HG02938 (cell line): ENCODE measurements at regions not wholly inside any gene's neighbourhood (a gene's known extent, or its start where the extent isn't known, plus 50 kb on each side); places are given as distances from the start of the nearest gene placed in this dataset.

ENCODE experiments used
- ATAC-seq: cut with Tn5 transposase; IDR thresholded peaks from one replicate; pipeline ENCODE4 v1.9.1; 2021; ENCODE audit warnings: mild to moderate bottlenecking, moderate library complexity; ENCODE audit not compliant: unreplicated experiment

DNA sequence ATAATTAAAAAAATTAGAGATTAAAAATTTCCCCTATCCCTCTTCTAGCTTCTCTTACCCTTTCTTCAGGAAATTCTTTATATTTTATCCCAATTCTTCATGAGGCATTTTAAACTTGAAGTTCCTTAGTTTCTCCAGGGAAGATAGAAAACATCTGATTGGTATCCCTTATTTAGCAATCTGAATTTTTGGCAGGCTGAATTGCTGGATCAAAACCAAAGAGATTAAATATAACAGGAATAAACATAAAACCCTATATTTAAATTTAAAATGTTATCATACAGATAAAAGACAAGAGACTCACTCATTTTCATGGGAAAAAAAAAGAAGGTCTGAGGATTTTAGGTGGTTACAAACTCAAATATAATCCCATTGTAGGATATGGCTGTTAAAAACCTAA lies 204.2 kb downstream of the CHRM3 start:
- no peak for ATAC-seq

DNA sequence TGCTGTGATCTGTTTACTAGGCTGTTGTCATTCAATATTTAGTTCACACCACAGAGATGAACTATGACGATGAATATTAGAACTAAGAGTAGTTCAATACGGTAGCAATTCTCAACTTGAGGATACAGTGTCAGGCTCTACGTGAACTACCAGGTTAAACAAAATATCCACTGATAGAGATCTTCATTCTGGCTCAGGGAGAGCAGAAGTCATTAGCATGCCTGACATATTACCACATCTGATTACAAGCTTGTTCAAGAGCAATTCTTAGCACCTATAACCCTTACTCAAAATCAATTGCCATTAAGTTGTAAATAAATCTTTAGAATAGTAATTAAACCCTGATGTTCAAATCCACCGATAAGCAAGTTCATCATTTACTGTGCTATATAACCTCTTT lies 207.2 kb downstream of the CHRM3 start:
- no peak for ATAC-seq

DNA sequence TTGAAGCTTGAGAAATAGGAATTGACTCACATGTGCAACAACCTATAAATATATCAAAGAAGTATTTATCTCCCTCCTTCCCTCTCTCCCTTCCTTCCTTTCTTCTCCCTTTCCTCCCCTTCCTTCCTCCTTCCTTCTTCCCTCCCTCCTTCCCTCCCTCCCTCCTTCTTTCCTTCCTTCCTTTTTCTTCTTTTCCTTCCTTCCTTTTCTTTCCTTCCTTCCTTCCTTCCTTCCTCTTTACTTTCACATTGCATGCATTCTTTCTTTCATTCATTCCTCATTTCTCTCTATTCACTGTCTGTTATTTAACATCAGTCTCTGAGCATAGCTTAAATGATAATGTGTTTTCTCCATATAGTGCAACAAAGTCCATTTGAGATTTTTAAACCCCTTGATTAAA lies 214.2 kb downstream of the CHRM3 start:
- no peak for ATAC-seq

DNA sequence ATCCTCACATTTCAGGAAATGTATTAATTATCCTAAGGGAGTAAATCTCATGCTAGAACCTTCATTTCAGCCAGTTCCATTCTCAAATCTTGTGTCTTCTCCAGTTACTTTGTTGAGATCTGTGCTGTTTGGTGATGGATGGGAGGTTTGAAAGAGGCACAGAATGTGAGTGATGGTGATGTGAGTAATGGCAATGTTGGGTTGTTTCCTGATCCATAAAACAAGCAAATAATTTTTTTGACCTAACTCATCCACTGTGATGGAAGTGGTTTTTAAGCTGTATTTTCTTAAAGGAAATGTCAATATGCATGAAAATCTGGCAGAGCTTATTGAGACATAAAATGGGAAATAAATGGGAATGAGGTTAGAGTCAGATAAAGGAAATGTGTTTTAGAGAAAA lies 214.7 kb downstream of the CHRM3 start:
- ATAC-seq, result no peak

DNA sequence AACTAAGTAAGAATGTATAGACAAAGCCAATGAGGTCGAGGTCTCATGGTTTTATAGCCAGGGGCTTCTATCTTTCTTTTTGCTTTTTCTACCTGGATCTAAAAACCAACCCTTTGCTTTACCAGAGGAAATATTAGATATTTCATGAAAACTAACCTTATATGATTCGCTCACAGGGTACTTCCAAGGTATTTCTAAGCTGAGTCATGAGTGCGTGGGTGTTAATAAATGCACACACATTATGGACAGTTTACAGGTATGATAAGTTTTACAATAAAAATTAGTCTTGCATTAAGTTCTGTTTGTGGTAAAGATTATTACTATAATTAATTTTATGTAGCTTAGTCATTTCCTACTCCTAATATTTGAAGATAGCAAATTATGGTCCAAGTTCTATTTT lies 217.2 kb downstream of the CHRM3 start:
- ATAC-seq, result no peak

DNA sequence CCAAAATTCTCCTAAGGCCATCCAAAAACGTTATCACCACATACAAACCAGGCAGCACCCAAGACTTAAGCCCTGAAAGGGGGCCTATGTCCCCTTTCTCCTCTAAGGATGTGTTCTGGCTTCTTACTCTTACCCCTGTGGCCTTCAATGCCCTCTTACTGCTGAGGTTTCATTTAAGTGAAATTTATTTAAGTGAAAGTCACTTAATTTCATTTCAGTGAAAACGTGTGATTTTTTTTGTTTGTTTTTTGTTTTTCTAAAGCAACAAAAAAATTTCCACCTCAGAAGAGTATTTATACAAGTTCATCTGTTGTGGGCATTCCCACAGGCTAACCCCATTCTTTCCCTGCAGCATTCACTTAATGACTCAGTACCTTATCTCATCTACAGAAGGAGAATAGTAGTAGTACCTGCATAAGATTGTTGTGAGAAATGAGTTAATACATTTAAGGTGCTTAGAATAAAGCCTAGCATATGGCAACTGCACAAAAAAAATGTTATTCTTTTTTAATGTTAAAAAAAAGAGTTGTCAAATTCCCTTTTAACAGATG lies 220.6 kb downstream of the CHRM3 start:
- ATAC-seq, result no peak

DNA sequence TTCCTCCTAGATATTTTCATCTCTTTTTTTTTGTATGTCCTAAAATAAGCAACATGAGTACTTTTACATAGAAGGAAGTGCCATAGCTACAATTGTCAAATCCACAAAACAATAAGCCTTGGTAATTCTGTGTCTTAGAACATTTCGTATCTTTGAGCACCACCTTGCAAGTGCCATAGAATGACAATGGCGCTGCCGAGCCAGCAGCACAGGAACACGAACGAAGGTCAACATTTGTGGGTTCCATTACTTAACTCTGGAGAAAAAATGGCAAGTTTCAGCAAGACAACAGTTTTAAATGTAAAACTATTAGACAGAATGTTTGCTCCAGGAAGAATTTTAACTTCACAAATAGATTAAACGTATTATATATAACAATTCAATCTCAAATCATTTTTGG lies 222.1 kb downstream of the CHRM3 start:
- no peak for ATAC-seq

DNA sequence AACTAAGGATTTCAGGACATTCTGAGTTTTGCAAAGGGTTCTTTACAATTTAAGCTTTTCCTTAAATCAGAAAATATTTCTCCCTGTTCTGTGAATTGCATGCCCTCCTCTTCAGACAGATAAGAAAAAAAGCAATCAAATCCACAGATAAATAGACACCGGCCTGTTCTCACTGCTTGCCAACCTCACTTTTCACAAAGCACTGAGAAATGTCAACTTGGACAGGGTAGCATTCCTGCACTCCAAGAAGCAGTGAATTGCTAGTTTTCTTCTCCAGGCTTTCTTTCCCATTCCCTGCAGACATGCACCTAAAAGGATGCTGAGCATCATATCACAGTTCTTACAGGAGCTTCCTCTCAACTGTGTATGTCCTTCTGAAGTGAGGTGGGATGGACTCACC lies 226.0 kb downstream of the CHRM3 start:
- no peak for ATAC-seq

DNA sequence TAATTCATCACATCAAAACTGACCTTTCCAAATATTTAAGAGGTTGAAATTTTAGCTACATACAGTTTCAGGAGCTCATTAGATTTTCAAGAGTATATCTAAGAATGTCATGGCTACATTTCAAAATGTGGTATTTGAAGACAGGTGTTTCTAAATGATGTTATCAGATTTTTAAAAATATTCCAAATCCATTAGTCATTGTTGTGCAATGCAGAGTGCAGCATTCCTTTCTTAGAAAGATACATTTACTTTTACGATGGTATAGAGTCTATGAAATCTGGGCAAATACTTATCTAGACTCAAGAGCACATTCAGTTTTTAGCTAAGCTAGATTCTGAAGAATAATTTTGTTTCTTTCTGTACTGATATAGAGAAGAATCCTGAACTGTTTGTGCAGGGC lies 230.3 kb downstream of the CHRM3 start:
- ATAC-seq, result no peak

DNA sequence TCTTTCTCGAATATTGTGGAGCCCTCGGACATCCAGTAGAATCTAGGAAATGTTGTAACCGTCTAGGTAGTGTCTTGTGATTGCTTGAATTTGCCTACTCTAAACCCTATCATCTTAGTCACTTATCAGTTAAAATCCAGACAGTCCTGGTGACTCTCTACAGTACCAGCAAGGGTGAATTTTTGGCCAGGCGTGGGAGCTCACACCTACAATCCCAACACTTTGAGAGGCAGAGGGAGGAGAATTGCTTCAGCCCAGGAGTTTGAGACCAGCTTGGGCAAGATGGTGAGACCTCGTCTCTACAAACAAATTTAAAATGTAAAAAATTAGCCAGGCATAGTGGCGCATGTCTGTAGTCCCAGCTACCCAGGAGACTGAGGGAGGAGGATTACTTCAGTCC lies 230.9 kb downstream of the CHRM3 start:
- ATAC-seq, result no peak

DNA sequence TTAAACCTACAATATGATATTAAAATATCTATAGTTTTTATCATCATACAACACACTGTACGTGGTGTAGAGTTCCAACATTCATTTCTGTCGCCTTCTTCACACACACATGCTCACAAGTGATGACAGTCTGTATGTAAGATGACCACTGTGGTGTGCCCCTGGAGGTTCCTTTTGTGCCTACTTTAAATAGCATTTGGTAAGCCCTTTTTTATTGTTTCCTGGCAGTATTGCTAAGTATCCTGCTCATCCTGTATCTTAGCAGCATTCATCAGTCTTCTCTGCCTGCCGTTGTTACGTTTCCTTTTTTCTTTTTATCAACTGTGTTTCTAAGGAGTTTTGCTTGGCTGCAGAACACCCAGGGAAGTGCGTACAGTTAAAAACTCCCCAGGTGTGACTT lies 231.4 kb downstream of the CHRM3 start:
- no peak for ATAC-seq

DNA sequence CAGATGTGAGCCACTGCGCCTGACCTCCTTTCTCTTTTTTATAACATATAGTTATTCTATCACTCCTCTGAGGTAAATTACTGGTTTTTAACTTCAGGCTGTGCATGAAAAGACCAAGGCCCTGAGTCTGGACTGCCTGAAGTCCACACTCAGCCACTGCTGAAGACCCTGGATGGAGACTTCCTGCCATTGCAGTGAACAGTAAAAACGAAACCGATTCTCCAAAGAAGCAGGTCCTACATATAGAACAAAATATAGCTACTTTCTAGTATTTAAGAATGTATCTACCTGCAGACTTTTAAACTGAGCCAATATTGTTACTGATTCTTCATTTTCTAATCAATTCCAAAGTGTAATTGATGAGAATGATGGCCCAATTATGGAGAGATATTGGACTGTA lies 232.8 kb downstream of the CHRM3 start:
- no peak for ATAC-seq

DNA sequence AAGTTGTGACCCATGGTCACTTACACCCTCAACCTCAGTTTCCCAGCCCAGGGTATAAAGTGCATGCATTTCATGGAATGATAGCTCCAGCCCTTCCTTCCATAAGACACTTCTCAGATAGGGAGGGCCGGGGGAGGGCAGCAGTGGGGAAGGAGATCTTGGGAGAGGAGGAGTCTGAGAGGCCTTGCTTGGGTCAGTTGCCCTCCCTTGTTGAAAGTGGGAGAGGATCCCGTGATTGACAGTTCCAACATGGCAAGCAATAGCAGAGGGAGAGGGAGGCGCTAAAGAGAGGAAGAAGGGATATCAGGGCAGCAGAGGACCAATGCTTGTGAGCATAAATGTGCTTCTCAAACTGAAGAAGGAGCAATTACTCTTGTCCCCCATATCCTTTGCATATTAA lies 244.4 kb downstream of the CHRM3 start:
- no peak for ATAC-seq

DNA sequence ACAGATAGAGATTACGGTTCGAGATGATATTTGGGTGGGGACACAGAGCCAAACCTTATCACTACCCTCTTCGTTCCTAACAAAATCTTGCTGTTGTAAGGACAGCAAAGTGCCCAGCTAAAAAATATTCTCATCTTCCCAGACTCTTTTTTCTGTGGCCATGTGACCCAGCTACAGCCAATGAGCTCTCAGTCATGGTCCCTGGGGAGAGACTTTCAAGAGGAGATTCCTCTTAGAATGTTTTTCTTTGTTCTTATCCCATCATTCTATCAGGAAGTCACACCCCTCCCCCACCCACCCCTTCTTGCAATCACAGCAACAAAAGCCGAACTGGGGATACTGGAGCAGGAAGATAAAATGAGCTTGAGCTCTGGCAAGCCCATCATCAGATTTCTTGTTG lies 247.1 kb downstream of the CHRM3 start:
- no peak for ATAC-seq

DNA sequence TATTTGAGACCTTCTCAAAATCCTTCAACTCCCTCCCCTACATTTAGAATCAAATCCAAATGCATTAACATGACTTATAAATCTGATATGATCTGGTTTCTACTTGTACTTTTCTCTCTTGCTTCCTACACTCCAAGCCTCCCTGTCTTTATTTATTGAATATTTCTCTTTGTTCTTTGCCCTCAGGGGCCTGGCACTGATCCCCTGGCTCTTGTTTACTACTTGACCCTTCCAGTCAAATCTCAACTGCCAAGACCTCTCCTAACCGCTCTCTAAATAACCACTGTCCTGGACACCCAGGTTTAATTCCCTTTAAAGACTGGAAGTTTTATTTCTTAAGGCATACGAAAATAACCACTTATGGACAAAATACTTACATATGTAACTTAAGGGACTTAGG lies 248.9 kb downstream of the CHRM3 start:
- no peak for ATAC-seq

DNA sequence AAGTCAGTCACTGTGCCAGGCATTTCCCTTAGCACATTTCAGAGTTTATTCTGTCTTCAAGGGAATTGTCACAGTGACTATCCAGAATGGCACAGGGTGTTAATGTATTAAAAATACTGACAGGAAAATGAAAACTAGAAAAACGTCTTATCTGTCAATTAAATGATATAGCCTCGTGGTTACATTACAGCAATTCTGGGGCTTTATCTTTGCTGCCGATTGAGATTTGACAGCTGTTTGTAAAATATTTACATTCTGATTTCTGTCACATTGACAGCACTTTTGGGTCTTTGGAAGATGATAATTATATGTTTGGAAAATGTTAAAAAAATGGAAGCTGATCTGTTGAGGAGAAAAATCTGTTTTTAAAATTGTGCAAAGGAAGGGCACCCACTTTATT lies 250.0 kb downstream of the CHRM3 start:
- no peak for ATAC-seq

DNA sequence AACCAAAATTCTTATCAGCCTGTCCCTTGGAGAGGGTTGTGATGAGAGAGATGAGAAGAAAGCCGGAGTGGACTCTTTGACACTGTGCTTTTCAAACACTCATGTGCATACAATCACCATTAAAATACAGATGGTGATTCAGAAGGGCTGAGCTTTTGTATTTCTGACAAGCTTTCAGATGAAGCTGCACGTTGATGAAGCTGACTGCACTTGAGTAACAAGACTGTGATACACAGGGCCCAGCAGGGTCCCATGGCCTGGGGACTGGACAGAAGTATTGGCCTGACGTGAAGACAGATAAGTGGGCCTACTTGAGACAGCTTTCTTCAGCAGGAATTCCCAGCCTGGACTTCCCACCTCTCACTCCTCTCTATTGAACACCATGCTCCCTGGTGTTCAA lies 258.2 kb downstream of the CHRM3 start:
- no peak for ATAC-seq

DNA sequence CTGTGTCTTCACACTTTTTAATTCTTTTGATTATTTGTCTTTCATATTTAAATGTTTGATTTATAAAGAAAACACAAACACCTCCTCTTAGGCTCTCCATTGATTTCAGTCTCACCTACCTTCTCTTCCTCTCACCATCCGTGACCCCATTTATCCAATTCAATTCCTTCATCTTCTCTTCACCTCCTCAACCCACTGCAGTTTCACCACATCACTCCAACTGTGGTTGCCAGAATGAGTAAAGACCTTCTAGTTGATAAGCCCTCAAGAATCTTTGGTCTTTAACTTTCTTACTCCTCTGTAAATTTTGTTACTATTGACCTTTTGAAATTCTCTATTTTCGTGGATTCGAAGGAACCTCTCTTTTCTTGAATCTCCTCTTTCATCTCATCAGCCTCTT lies 260.7 kb downstream of the CHRM3 start:
- no peak for ATAC-seq

DNA sequence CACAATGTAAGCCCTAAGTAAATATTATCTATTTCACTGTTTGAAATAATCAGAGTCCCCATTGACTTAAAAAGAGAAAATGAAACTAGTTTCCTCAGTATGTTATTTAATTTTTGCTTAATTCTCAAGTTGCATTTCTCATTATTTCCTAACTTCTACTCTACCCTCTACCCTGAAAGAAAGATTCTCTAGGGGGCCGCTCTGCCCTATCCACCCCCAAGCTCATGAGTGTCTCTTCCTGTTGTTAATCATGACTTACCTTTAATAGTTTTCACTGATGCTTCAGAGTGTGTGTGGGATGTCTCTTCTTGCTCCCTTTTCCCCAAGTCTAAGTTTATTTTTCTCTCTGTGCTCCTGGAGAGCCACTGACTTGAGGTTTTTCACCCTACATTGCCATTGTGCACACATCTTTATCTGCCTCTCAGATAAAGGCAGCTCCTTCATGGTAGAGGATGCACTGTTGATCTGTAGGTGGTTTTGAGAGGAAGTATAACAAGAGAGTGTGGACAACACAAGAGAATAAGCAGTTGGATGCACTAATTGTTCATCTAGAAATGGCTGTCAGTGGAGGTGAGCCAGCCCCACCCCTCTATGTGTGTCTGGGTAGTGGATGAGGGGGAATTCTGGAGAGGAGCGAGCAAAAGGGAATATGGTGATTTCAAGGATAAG lies 261.7 kb downstream of the CHRM3 start:
- no peak for ATAC-seq

DNA sequence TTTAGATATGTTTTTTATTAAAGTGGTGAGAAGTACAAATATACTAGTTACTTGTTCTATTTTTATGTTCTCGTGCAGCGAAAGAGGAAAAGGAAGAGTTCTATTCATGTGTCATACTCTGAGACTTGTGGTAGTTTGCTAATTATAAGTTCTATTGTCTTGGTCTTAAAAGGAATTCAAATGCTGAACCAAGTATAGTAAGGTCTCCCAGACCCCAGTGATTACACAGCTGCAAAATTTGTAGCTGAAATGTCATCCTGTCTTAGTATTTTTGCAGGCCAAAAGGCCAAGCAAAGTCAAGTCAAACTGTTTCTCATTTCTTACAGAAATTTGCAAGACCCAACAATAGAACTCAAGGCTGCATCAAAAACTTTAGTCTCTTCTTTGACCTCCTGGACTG lies 268.7 kb downstream of the CHRM3 start:
- ATAC-seq, result no peak

DNA sequence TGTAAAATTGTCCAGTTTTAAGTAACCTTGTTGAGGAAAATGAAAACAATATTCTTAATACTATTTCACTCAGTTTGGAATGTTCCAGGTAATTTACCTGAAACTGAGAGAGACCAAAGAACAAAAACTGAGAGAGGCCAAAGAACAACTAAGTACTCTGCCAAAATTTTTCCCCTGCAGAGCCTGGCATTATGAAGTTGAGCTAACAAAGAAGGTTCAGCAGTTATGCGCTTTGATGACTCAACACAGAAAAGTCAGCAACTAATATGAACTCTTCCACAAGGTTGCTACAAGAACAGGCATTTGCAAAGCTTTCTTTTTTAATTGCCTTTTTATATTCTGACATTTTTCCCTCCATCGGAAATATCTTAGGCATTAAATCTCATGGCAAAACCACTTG lies 270.9 kb downstream of the CHRM3 start:
- no peak for ATAC-seq

DNA sequence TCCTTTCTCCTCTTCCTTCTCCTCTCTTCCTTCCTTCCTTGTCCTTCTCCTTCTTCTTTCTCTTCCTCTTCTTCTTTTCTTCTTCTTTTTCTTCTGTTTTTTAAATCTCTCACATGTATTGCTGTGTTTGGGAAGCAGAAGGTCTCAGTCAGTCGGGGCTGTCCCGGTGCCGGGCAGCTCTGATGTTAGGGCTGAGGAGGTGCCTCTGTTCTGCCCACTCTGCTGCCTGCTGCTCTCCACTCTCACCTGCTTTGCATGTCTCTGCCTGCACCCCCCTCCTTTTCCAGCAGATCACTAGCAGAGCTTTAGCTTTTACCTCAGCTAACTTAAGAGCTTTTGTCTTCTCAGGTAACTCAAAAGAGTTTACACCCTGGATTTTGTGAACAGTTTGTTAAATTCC lies 276.6 kb downstream of the CHRM3 start:
- ATAC-seq, result no peak

DNA sequence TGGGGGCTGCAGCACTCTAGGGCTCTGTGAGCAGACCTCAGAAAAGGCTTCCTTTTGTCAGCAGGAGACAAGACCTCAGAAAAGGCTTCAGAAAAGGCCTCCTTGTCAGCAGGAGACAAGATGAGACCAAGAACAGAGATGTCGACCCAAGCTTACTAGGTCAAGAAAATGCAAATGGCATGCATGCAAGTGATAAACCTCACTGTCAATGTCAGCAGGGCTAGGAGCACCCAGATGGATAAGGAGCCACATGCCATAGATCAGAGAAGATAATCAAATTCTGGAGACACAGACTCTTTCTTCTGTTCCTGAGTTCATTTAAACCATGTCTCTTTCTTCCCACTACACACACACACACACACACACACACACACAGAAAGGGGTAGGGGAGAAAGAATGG lies 285.9 kb downstream of the CHRM3 start:
- no peak for ATAC-seq
